Activated CD4-positive, alpha-beta T cell treated with anti-CD3 and anti-CD28 coated beads, Interleukin-2, amount 10 ng/mL, durations not matched to agents 24 days and 14 days (primary cell): ENCODE measurements at regions not wholly inside any gene's neighbourhood (a gene's known extent, or its start where the extent isn't known, plus 50 kb on each side); places are given as distances from the start of the nearest gene placed in this dataset.

ENCODE experiments used
- DNase-seq: peaks from one replicate; pipeline ENCODE4 v3.0.0; 2022
- H3K27ac Mint-ChIP-seq: one replicate; pipeline ENCODE4 v1.8.0; 2022; ENCODE audit warnings: mild to moderate bottlenecking, mixed read lengths
- H3K27me3 Mint-ChIP-seq: one replicate; pipeline ENCODE4 v1.8.0; 2022; ENCODE audit warnings: mixed read lengths
- H3K36me3 Mint-ChIP-seq: one replicate; pipeline ENCODE4 v1.8.0; 2022; ENCODE audit warnings: low read depth, mild to moderate bottlenecking, mixed read lengths
- H3K4me1 Mint-ChIP-seq: one replicate; pipeline ENCODE4 v1.8.0; 2021; ENCODE audit warnings: mixed read lengths
- H3K4me3 Mint-ChIP-seq: one replicate; pipeline ENCODE4 v1.8.0; 2022; ENCODE audit warnings: mild to moderate bottlenecking, moderate library complexity, mixed read lengths
- H3K9me3 Mint-ChIP-seq: one replicate; pipeline ENCODE4 v1.8.0; 2021; ENCODE audit warnings: mixed read lengths
- intact Hi-C: fragments of 100-400 bp; cut with micrococcal nuclease; formaldehyde crosslinking; loops from one replicate; pipeline ENCODE4 v1.15.1; 2023

DNA sequence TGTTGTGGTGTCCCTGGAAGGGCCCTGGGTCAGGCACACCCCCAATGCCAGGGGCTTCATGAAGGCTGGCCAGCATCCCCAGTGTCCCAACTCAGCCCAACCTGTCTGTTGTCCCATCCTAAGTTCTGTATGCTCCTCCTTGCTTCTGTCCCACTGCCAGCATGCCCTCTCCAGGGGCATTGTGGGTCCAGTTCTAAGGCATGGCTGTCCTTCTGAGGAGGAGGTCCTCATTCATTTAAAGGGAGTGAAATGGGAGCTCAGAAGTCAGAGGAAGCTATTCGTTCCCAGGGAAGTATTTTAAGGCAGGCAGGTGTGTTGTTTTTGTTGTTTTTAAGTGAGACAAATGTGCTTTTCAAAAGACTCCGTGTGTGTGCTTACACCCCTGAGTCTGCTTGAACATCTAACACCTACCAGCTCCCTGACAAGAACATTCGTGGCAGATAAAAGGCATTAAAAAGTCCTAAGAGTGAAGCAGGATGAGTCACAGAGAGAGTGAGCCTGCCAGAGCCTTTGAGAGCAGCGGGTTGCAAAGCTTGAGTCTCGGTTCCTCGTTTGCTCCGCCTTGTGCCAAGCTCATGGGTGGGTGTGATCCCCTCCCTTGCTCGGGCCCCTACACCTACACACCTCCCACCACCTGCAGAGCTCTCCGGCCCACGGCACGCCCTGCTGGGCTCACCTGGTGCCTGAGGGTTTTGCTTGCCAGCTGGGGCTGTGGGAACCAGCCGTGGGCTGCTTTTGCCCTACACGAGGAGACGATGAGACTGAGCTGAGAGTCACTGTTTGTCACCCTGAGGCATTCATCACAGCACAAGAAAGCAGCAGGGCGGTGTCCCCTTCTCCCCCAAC is 183.4 kb upstream of the TOPAZ1 start:
- peak overlapping the region; percentile 52 for H3K4me3 Mint-ChIP-seq
- intact Hi-C loops = no loop called here

DNA sequence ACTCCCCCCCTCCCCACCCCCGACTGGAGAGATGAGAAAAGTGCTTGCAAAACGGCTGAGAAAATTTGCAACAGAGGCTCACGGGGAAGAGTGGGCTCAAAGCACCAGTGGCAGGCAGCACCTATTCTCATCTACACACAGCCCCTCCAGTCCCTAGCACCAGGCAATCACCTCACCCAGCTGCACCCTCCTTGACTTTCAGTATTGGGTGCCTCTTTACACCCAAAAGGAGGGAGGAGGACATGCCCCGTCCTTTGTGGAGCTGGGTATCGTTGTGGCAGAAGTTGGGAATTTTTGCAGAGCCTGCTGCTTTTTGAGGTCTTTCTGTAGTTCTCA is 182.8 kb upstream of the TOPAZ1 start:
- no peak for DNase-seq
- Mint-ChIP-seq H3K9me3 (no peaks in the 10 kb centered on the region), H3K27me3 (peaks cover 8% of the 10 kb centered on the region), H3K36me3 (no peaks in the 10 kb centered on the region), H3K4me3 (no peak overlapping the region), H3K27ac (no peak overlapping the region), H3K4me1 (peaks cover 24% of the 10 kb centered on the region)
- intact Hi-C loops = no loop called here

More for the DNA sequence above, 183.4 kb upstream of the TOPAZ1 start:
- Mint-ChIP-seq H3K4me1 (peaks cover 24% of the 10 kb centered on the region), H3K9me3 (no peaks in the 10 kb centered on the region), H3K27me3 (peaks cover 5% of the 10 kb centered on the region), H3K36me3 (no peaks in the 10 kb centered on the region), H3K27ac (peak overlapping the region; percentile 16)
- peak; percentile 69 for DNase-seq

GRCh38 chr3:44060164-44060563 is 181.5 kb upstream of the TOPAZ1 start:
- DNase-seq = no peak
- intact Hi-C loops = no loop called here
- H3K4me3 Mint-ChIP-seq = no peak overlapping the region
- H3K36me3 Mint-ChIP-seq = no peaks in the 10 kb centered on the region
- H3K9me3 Mint-ChIP-seq = no peaks in the 10 kb centered on the region
- H3K27me3 Mint-ChIP-seq = peaks cover 11% of the 10 kb centered on the region
- no peak overlapping the region for H3K27ac Mint-ChIP-seq
- H3K4me1 Mint-ChIP-seq = peaks cover 24% of the 10 kb centered on the region

- no peak for DNase-seq
- intact Hi-C loops = no loop called here
- H3K4me3 Mint-ChIP-seq = no peak overlapping the region
- H3K4me1 Mint-ChIP-seq = peaks cover 24% of the 10 kb centered on the region
- no peak overlapping the region for H3K27ac Mint-ChIP-seq
- H3K9me3 Mint-ChIP-seq = no peaks in the 10 kb centered on the region
- peaks cover 11% of the 10 kb centered on the region for H3K27me3 Mint-ChIP-seq
- H3K36me3 Mint-ChIP-seq = no peaks in the 10 kb centered on the region
Observed at GRCh38 chr3:44061268-44061667, 180.4 kb upstream of the TOPAZ1 start.

GRCh38 chr3:44061961-44062360 is 179.7 kb upstream of the TOPAZ1 start:
- Mint-ChIP-seq H3K9me3 (no peaks in the 10 kb centered on the region), H3K27ac (no peak overlapping the region), H3K36me3 (no peaks in the 10 kb centered on the region), H3K4me3 (no peak overlapping the region), H3K27me3 (peaks cover 11% of the 10 kb centered on the region), H3K4me1 (peaks cover 24% of the 10 kb centered on the region)
- DNase-seq = no peak
- intact Hi-C loops = no loop called here

GRCh38 chr3:44065311-44066094 is 176.2 kb upstream of the TOPAZ1 start:
- intact Hi-C loops = no loop called here
- Mint-ChIP-seq H3K27me3 (peaks cover 8% of the 10 kb centered on the region), H3K9me3 (no peaks in the 10 kb centered on the region), H3K4me1 (no peaks in the 10 kb centered on the region), H3K36me3 (no peaks in the 10 kb centered on the region), H3K27ac (no peak overlapping the region), H3K4me3 (no peak overlapping the region)
- no peak for DNase-seq

DNA sequence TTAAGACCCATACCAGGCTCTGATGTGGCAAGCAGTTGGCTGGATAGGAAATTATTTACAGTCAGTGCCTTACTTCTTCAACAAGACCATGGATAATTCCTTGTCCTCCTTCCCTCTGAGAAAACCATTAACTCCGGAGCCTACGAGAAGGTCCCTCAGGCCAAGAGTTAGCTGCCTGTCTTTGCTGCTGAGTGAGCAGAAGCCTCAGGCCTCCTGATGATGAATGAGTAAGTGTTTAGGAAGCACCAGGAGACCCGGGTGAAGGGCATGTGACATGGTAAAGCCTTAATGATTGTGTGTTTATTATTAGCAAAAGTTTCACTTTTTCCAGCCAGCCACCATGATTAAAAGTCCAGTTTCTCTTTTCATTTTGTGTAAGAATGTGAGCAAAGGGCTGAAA is 174.9 kb upstream of the TOPAZ1 start:
- Mint-ChIP-seq H3K4me3 (no peak overlapping the region), H3K9me3 (no peaks in the 10 kb centered on the region), H3K4me1 (no peaks in the 10 kb centered on the region), H3K27ac (no peak overlapping the region), H3K27me3 (peaks cover 10% of the 10 kb centered on the region), H3K36me3 (no peaks in the 10 kb centered on the region)
- DNase-seq = no peak
- intact Hi-C loops = no loop called here

GRCh38 chr3:44067431-44067830 is 174.3 kb upstream of the TOPAZ1 start:
- no peak overlapping the region for H3K27ac Mint-ChIP-seq
- H3K4me1 Mint-ChIP-seq = no peaks in the 10 kb centered on the region
- no peaks in the 10 kb centered on the region for H3K9me3 Mint-ChIP-seq
- H3K36me3 Mint-ChIP-seq = no peaks in the 10 kb centered on the region
- peaks cover 10% of the 10 kb centered on the region for H3K27me3 Mint-ChIP-seq
- H3K4me3 Mint-ChIP-seq = no peak overlapping the region
- intact Hi-C loops = no loop called here
- no peak for DNase-seq

DNA sequence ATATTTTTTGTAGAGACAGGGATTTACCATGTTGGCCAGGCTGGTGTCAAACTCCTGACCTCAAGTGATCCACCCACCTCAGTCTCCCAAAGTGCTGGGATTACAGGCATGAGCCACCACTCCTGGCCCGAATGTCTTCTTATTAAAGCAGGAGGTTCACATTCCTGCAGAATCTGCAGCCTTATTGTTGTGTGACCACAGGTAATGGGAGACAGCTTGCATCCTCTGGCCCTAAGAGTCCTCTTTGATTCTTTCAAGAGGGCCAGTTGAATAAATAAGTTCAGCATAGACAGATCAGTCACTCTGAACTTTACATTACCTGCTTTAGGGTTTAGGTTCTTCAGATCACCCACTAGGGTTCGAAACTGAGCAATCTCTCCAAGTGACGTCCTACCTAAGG is 172.9 kb upstream of the TOPAZ1 start:
- no peak overlapping the region for H3K4me3 Mint-ChIP-seq
- intact Hi-C loops = no loop called here
- peaks cover 6% of the 10 kb centered on the region for H3K27me3 Mint-ChIP-seq
- no peaks in the 10 kb centered on the region for H3K9me3 Mint-ChIP-seq
- H3K4me1 Mint-ChIP-seq = no peaks in the 10 kb centered on the region
- H3K27ac Mint-ChIP-seq = no peak overlapping the region
- no peak for DNase-seq
- no peaks in the 10 kb centered on the region for H3K36me3 Mint-ChIP-seq

- Mint-ChIP-seq H3K27me3 (peaks cover 6% of the 10 kb centered on the region), H3K27ac (no peak overlapping the region), H3K9me3 (no peaks in the 10 kb centered on the region), H3K4me1 (no peaks in the 10 kb centered on the region), H3K4me3 (no peak overlapping the region), H3K36me3 (no peaks in the 10 kb centered on the region)
- no peak for DNase-seq
- intact Hi-C loops = no loop called here
Observed at GRCh38 chr3:44069276-44069675, 172.4 kb upstream of the TOPAZ1 start.

DNA sequence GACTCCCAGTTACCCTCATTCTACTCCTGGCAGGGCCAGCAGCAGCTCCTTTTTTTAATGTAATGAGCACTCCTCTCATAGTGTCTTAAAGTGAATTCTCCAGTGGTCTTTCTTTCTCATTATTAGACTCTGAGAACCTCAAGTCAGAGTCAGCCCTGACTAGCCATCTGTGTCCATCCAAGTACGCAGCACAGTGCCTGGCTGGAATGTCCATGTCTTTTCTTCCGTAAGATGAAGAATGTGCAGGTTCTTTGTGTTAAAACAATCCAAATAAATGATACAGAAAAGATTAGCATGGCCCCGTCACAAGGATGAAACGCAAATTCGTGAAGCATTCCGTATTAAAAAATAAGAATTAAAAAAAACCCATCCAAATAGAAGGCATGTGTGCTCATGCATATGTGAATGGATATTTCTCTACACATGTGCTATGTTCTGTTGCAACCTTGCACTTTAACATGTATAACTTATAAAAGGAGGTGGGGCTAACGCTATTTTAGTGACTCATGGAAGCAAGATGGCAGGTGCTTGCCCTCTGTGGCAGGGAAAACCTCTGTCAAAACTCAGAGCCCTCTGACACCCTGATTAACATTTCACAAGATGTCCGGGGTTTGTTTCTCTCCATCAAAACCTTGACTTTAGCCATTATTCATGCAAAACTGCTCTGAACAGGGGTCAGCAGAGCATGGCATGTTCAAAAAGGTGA is 170.7 kb upstream of the TOPAZ1 start:
- no peak for DNase-seq
- Mint-ChIP-seq H3K27ac (no peak overlapping the region), H3K36me3 (no peaks in the 10 kb centered on the region), H3K4me1 (no peaks in the 10 kb centered on the region), H3K4me3 (no peak overlapping the region), H3K27me3 (peaks cover 12% of the 10 kb centered on the region), H3K9me3 (no peaks in the 10 kb centered on the region)
- intact Hi-C loops = no loop called here

DNA sequence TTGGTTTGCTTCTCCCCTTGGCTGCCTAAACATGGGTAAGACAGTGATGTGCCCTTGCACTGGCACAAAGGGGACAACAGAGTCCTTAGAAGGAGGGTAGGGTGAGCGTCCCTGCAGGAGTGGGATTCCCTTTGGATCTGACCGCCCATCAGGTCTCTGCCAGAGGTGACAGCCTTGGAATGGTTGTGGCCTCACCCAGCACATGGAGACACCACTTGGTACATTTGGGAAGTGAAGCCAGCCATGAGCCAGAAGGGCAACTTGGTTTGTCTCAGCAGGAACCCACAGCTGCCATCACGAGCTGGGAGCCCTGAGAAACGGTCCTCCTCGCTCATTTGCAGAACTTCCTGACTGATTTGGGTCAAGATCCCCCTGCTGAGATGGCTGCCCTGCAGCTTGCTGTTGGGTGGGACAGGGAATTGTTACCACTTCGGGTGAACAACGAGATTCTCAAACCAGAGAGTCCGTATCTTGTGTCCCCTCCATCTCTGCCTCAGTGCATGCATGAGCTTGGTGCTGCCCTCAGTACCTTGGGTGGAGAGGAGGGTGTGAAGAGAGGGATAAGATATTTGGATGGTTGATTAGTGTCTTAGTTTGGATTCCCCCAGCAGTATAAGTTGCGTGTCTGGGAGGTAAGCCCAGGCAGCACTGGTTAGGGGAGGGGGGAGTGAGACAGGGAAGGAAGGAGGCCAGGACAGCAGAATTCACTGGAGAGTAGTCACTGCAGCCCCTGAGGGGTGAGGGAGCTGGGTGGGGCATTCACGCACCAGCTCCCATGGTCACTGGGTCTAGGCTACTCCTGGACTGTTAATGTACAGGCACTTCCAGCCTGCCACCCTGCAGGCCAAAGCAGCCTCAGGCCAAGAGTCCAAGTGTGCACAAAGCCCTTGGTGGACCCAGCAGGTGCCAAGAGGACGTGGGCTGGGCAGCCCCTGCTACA is 168.8 kb upstream of the TOPAZ1 start:
- DNase-seq = no peak
- intact Hi-C loops = no loop called here
- no peak overlapping the region for H3K4me3 Mint-ChIP-seq
- no peaks in the 10 kb centered on the region for H3K4me1 Mint-ChIP-seq
- peaks cover 14% of the 10 kb centered on the region for H3K27me3 Mint-ChIP-seq
- H3K27ac Mint-ChIP-seq = no peak overlapping the region
- H3K36me3 Mint-ChIP-seq = no peaks in the 10 kb centered on the region
- no peaks in the 10 kb centered on the region for H3K9me3 Mint-ChIP-seq

GRCh38 chr3:44074181-44074580 is 167.5 kb upstream of the TOPAZ1 start:
- H3K4me3 Mint-ChIP-seq = no peak overlapping the region
- H3K27me3 Mint-ChIP-seq = peaks cover 12% of the 10 kb centered on the region
- H3K27ac Mint-ChIP-seq = no peak overlapping the region
- no peak for DNase-seq
- intact Hi-C loops = no loop called here
- H3K9me3 Mint-ChIP-seq = no peaks in the 10 kb centered on the region
- H3K4me1 Mint-ChIP-seq = no peaks in the 10 kb centered on the region
- no peaks in the 10 kb centered on the region for H3K36me3 Mint-ChIP-seq
